ENCODE measurements at regions not wholly inside any gene's neighbourhood (a gene's known extent, or its start where the extent isn't known, plus 50 kb on each side); places are given as distances from the start of the nearest gene placed in this dataset.

DNA sequence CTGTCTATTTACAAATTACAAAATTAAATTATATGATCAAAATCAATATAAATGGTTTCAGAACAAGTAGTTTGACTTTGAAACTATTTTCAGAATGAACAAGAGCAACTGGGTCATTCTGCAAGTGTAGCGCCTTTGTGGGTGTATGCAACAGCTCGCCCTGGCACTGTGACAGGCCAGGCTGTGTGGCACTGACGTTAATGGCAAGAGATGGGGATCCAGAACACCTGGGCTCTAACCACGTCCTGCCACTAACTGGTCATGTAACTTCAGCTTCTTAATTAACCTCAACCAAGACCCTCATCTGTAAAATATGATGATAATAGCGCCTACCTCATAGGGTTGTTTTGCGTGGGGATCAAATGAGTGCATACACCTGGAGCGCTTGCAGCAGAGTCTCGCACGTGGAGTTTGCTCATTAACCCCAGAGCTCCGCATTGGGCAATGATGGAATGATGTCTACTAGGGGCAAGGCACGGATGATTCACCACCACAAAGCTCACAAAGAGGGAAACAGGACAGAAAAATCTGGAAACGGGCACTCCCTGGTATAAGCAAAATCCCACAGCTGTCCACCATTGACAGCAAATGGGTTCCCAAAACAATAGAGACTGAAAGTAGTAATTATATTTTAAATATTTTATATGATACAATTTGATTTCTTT is 639.4 kb downstream of the SEMA5A start:
- Histone ChIP-seq H3K79me2 (no peaks in the 10 kb centered on the region), H2AFZ (no peak overlapping the region), H3K4me3 (ENCODE audit: low read depth, low read length) (no peak overlapping the region), H3K9me3 (ENCODE audit: control insufficient read depth, low read length) (no peaks in the 10 kb centered on the region), H3K4me2 (ENCODE audit: low read length) (no peak overlapping the region), H3K27ac (no peak overlapping the region), H3K9ac (no peak overlapping the region), H3K4me1 (no peaks in the 10 kb centered on the region), H3K36me3 (ENCODE audit: control insufficient read depth, insufficient read depth, low read length) (no peaks in the 10 kb centered on the region), H3K27me3 (ENCODE audit: control insufficient read depth, insufficient read depth, low read length) (no peaks in the 10 kb centered on the region)
- TF ChIP-seq, protein P1, sequence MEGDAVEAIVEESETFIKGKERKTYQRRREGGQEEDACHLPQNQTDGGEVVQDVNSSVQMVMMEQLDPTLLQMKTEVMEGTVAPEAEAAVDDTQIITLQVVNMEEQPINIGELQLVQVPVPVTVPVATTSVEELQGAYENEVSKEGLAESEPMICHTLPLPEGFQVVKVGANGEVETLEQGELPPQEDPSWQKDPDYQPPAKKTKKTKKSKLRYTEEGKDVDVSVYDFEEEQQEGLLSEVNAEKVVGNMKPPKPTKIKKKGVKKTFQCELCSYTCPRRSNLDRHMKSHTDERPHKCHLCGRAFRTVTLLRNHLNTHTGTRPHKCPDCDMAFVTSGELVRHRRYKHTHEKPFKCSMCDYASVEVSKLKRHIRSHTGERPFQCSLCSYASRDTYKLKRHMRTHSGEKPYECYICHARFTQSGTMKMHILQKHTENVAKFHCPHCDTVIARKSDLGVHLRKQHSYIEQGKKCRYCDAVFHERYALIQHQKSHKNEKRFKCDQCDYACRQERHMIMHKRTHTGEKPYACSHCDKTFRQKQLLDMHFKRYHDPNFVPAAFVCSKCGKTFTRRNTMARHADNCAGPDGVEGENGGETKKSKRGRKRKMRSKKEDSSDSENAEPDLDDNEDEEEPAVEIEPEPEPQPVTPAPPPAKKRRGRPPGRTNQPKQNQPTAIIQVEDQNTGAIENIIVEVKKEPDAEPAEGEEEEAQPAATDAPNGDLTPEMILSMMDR (IDR thresholded peaks at IDR 0.05) = no peak

DNA sequence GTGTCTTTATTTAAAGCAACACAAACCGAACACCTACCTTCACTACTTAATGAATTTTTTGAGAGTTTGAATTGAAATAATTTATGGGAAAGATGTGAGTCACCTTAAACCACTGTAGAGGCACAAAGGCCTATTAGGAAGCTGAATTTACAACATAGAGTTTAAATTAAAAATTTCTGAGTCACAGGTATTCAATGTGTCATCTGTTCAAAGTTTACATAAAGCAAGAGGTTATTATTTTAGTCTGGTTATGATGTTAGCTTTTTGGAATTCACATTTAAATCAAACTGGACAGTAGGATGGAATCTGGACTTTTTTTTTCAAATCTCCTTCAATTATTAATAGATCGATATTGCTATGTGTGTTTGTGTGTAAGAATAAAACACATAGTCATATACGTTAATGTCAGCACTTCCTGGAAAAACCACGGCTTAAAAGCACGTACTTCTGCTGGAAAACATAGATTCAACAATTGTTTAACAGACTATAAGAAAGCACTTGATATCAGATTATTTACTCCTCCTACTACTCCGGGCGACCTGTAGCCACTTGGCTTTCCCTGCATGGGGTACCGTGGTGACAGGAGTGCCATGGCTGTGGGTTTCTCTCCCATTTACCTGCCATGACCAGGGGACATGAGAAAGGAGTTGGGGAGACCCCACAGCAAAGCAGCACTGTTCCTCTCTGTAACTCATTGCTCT is 638.6 kb downstream of the SEMA5A start:
- Histone ChIP-seq H3K36me3 (ENCODE audit: control insufficient read depth, insufficient read depth, low read length) (no peaks in the 10 kb centered on the region), H3K9me3 (ENCODE audit: control insufficient read depth, low read length) (no peaks in the 10 kb centered on the region), H3K4me3 (ENCODE audit: low read depth, low read length) (no peak overlapping the region), H3K79me2 (no peaks in the 10 kb centered on the region), H3K27ac (no peak overlapping the region), H3K9ac (no peak overlapping the region), H3K4me2 (ENCODE audit: low read length) (no peak overlapping the region), H3K27me3 (ENCODE audit: control insufficient read depth, insufficient read depth, low read length) (no peaks in the 10 kb centered on the region), H2AFZ (no peak overlapping the region), H3K4me1 (no peaks in the 10 kb centered on the region)
- TF ChIP-seq, protein P1 (IDR thresholded peaks at IDR 0.05) = no peak

DNA sequence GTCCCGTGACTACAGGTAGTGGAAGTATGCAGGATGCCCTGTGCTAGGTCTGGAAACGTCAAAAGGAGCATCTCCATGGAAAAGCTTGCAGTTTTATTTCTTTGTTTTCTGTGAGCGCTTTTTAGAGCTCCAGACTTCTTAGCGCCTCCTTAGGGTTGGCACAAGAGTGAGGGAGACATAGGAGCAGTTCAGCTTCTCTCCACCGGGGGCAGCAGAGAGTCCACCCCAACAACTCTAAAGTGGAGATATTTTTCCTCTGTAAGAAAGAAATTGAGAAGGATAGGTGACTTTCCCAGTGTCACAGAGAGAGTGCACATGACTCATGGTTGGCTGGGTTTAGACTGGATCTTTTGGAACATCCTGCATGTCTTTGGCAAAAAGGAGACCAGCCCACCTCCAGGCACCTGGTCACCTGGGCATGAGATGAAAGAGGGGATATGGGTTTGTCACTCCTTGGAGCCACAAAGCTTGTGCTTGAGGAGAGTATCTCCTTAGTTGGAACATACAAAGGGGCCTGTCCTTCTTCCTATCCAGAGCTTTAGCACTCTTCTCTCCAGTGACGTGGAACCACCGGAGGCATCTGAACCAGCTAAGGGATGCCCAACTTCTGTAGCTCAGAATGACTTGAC is 637.7 kb downstream of the SEMA5A start:
- Histone ChIP-seq H3K27me3 (ENCODE audit: control insufficient read depth, insufficient read depth, low read length) (no peaks in the 10 kb centered on the region), H3K4me3 (ENCODE audit: low read depth, low read length) (no peak overlapping the region), H3K4me2 (ENCODE audit: low read length) (no peak overlapping the region), H3K9ac (no peak overlapping the region), H3K36me3 (ENCODE audit: control insufficient read depth, insufficient read depth, low read length) (no peaks in the 10 kb centered on the region), H2AFZ (no peak overlapping the region), H3K4me1 (no peaks in the 10 kb centered on the region), H3K9me3 (ENCODE audit: control insufficient read depth, low read length) (no peaks in the 10 kb centered on the region), H3K27ac (no peak overlapping the region), H3K79me2 (no peaks in the 10 kb centered on the region)
- TF ChIP-seq, protein P1 (IDR thresholded peaks at IDR 0.05) = no peak

DNA sequence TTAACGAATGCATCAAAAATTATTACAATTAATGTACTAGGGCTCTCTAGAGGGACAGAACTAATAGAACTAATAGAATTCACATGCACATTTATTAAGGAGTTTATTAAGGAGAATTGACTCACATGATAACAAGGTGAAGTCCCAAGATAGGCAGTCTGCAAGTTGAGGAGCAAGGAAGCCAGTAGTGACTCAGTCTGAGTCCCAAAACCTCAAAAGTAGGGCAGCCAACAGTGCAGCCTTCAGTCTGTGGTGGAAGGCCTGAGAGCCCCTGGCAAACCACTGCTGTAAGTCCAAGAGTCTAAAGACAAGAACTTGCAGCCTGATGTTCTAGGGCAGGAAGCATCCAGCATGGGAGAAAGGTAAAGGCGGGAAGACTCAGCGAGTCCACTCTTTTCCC is 633.8 kb downstream of the SEMA5A start:
- Histone ChIP-seq H3K4me2 (ENCODE audit: low read length) (no peak overlapping the region), H3K4me3 (ENCODE audit: low read depth, low read length) (no peak overlapping the region), H3K4me1 (no peaks in the 10 kb centered on the region)

More for the DNA sequence above, 633.8 kb downstream of the SEMA5A start:
- no peaks in the 10 kb centered on the region for H3K9me3 ChIP-seq (ENCODE audit: control insufficient read depth, low read length)
- H3K36me3 ChIP-seq (ENCODE audit: control insufficient read depth, insufficient read depth, low read length) = no peaks in the 10 kb centered on the region
- H3K27me3 ChIP-seq (ENCODE audit: control insufficient read depth, insufficient read depth, low read length) = no peaks in the 10 kb centered on the region
- H3K79me2 ChIP-seq = no peaks in the 10 kb centered on the region
- TF ChIP-seq, protein P1 (IDR thresholded peaks at IDR 0.05) = no peak
- no peak overlapping the region for H2AFZ ChIP-seq
- no peak overlapping the region for H3K27ac ChIP-seq
- H3K9ac ChIP-seq = no peak overlapping the region

Data from parathyroid adenoma (tissue), 2 donors.